22Rv1 (cell line): ENCODE measurements at regions not wholly inside any gene's neighbourhood (a gene's known extent, or its start where the extent isn't known, plus 50 kb on each side); places are given as distances from the start of the nearest gene placed in this dataset.

ENCODE experiments used
- H3K27ac ChIP-seq: fragments of 450-650 bp; 2 replicates; pipeline ENCODE4 v1.5.1; 2017
- ZFX ChIP-seq: fragments of 450-650 bp; IDR thresholded peaks from 2 replicates; pipeline ENCODE4 v1.6.1; 2017; ENCODE audit warnings: antibody characterized with exemption, borderline replicate concordance
- TF ChIP-seq, protein P1 (sequence below): fragments of 450-650 bp; IDR thresholded peaks from 2 replicates; pipeline ENCODE4 v1.5.1; 2017; ENCODE audit warnings: mild to moderate bottlenecking

- H3K27ac ChIP-seq, result no peak overlapping the region
- no peak for TF ChIP-seq ZFX
- TF ChIP-seq, protein P1, sequence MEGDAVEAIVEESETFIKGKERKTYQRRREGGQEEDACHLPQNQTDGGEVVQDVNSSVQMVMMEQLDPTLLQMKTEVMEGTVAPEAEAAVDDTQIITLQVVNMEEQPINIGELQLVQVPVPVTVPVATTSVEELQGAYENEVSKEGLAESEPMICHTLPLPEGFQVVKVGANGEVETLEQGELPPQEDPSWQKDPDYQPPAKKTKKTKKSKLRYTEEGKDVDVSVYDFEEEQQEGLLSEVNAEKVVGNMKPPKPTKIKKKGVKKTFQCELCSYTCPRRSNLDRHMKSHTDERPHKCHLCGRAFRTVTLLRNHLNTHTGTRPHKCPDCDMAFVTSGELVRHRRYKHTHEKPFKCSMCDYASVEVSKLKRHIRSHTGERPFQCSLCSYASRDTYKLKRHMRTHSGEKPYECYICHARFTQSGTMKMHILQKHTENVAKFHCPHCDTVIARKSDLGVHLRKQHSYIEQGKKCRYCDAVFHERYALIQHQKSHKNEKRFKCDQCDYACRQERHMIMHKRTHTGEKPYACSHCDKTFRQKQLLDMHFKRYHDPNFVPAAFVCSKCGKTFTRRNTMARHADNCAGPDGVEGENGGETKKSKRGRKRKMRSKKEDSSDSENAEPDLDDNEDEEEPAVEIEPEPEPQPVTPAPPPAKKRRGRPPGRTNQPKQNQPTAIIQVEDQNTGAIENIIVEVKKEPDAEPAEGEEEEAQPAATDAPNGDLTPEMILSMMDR, result no peak
Observed at GRCh38 chr11:109765709-109766311, 327.4 kb upstream of the ZC3H12C start.

- H3K27ac ChIP-seq, result no peak overlapping the region
- TF ChIP-seq, protein P1, result no peak
- TF ChIP-seq ZFX, result no peak
Observed at GRCh38 chr11:109769858-109770257, 323.3 kb upstream of the ZC3H12C start.

GRCh38 chr11:109770323-109770722, 322.9 kb upstream of the ZC3H12C start:
- no peak overlapping the region for H3K27ac ChIP-seq
- TF ChIP-seq ZFX, result no peak
- TF ChIP-seq, protein P1, result no peak

DNA sequence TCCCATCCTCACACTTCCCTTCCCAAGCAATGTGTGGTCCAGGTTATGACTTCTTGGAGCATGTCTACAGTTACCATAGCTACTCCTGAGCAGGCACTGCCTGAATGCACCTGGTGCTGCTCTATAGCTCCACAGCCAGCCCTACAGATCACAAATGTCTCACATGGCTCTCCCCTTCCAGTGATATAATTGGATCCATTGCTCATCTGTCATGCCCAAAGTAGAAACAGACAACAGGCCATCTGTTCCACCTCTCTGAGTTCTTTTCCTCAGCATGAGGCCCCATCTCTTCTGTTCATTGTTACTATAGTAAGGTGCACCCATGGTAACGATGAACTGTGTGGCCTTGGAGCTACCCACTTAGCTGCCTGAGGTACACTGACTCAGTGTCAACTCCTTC, 320.3 kb upstream of the ZC3H12C start:
- TF ChIP-seq, protein P1, result no peak
- TF ChIP-seq ZFX, result no peak
- no peak overlapping the region for H3K27ac ChIP-seq

GRCh38 chr11:109775686-109776085, 317.5 kb upstream of the ZC3H12C start:
- H3K27ac ChIP-seq, result no peak overlapping the region
- TF ChIP-seq, protein P1, result no peak
- TF ChIP-seq ZFX, result no peak

- TF ChIP-seq, protein P1, result no peak
- TF ChIP-seq ZFX, result no peak
- H3K27ac ChIP-seq, result no peak overlapping the region
Observed at GRCh38 chr11:109783014-109783413, 310.2 kb upstream of the ZC3H12C start.

DNA sequence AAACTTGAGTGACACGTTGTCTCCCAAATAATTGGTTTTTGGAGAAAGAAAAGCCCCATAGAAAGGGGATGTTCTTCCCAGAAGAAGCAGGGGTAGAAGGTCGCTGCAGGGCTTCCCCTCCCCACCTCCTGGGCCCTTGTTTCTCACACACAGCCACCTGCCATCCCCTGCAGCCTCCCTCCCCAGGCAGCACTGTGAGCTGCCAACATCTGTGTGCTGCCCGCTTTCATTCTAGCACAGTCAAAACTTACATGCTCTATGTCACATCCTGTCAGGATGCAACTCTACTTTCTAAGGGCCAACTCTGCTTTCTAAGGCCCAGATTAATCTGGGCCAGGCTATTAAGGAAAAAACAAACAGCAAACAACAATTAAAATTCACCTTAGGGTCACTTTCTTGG, 309.4 kb upstream of the ZC3H12C start:
- TF ChIP-seq ZFX, result no peak
- TF ChIP-seq, protein P1, result no peak
- H3K27ac ChIP-seq, result no peak overlapping the region
